ENCODE measurements at regions not wholly inside any gene's neighbourhood (a gene's known extent, or its start where the extent isn't known, plus 50 kb on each side); places are given as distances from the start of the nearest gene placed in this dataset.

DNA sequence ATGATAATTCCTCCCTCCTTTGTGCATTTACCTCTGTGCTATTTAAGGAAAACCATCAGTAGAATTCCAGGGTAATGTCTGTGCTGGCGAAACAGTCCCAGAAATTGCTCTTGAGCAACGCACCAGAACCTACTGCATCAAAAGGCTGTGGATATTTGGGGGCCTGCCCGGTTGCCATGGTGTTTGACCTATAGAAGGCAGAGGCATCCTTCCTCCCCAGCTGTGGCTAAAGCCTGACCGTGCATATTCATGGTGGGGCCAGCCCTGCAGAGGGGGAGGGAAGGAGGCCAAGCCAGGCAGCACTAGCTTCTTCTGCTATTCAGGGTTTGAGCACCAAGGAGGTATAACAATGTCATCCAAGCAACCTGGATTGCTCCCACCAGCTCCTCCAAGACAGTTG, 215.0 kb upstream of the E2F8 start:
- H3K4me3 ChIP-seq (ENCODE audit: low read depth, low read length) = no peak overlapping the region
- TF ChIP-seq CTCF (IDR thresholded peaks at IDR 0.05; ENCODE audit: insufficient read depth, low read length, severe bottlenecking) = no peak
- H3K36me3 ChIP-seq (ENCODE audit: control insufficient read depth, insufficient read depth, low read length) = no peaks in the 10 kb centered on the region
- no peak for DNase-seq (ENCODE audit: low read depth)
- peaks cover 6% of the 10 kb centered on the region for H3K27me3 ChIP-seq (ENCODE audit: control insufficient read depth, insufficient read depth, low read length)
- no peak for FAIRE-seq

- Histone ChIP-seq H3K27me3 (ENCODE audit: control insufficient read depth, insufficient read depth, low read length) (peaks cover 8% of the 10 kb centered on the region), H3K36me3 (ENCODE audit: control insufficient read depth, insufficient read depth, low read length) (no peaks in the 10 kb centered on the region), H3K4me3 (ENCODE audit: low read depth, low read length) (no peak overlapping the region)
- no peak for TF ChIP-seq CTCF (IDR thresholded peaks at IDR 0.05; ENCODE audit: insufficient read depth, low read length, severe bottlenecking)
- peak; percentile 83 for DNase-seq (ENCODE audit: low read depth)
- FAIRE-seq = peak; percentile 64
These were observed 213.0 kb upstream of the E2F8 start for GRCh38 chr11:19453651-19454257.

DNA sequence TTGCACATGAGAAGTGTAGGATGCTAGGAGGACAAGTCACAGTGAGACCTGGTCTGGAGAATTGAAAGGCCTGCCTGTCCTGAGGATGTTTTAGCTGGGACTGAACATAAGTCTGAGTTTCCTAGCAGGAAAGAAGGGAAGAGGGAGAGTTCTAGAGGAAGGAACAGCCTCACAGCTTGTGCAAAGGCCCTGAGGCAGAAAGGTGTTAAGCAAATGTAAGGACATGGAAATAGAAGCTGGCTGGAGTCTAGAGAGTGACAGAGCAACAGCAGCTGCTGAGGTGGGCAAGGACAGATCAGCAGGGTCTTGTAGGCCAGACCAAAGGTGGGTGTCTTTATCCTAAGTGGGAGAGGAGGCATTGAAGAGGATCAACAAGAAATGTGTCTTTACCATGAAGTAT, 210.9 kb upstream of the E2F8 start:
- DNase-seq (ENCODE audit: low read depth) (no peak), FAIRE-seq (no peak)
- Histone ChIP-seq H3K36me3 (ENCODE audit: control insufficient read depth, insufficient read depth, low read length) (no peaks in the 10 kb centered on the region), H3K27me3 (ENCODE audit: control insufficient read depth, insufficient read depth, low read length) (peaks cover 8% of the 10 kb centered on the region), H3K4me3 (ENCODE audit: low read depth, low read length) (no peak overlapping the region)
- TF ChIP-seq CTCF (IDR thresholded peaks at IDR 0.05; ENCODE audit: insufficient read depth, low read length, severe bottlenecking) = no peak

DNA sequence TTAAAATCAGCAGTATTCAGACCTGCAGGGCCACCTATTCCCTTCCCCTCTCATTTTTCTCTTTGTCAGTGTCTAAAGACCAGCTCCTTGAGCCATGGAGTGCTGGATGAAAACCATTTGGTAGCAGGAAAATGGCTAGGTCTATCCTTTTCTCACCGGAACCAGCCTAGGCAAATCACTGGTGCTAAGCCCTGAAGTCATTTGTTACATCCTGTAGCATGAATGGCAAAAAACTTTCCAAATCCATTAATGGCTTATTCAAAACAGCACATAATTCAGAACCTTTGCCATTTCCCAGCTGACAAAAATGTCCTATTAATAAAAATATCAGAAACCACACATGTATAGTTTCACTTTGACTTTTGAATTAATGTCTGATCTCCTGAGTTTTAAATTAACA, 209.5 kb upstream of the E2F8 start:
- Histone ChIP-seq H3K4me3 (ENCODE audit: low read depth, low read length) (no peak overlapping the region), H3K36me3 (ENCODE audit: control insufficient read depth, insufficient read depth, low read length) (no peaks in the 10 kb centered on the region), H3K27me3 (ENCODE audit: control insufficient read depth, insufficient read depth, low read length) (peaks cover 8% of the 10 kb centered on the region)
- DNase-seq (ENCODE audit: low read depth) (no peak), FAIRE-seq (no peak)
- no peak for TF ChIP-seq CTCF (IDR thresholded peaks at IDR 0.05; ENCODE audit: insufficient read depth, low read length, severe bottlenecking)

DNA sequence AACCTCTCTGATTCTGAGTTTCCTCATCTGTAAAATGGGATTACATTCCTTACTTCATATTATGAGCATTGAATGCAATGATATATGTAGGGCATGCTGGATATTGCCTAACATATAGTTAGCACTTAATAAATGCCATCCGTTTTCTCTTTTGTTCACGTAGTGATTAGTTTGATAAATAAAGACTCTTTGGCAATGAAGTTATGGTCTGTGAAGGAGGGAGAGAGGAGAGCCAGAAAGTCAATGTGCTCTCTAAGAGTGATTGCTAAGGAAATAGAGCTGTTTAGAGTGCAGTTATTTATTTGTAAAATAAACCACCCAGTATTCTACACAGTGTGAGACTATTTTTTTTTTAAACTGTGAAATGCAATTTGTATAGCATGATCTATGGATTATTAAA, 207.9 kb upstream of the E2F8 start:
- Histone ChIP-seq H3K36me3 (ENCODE audit: control insufficient read depth, insufficient read depth, low read length) (no peaks in the 10 kb centered on the region), H3K4me3 (ENCODE audit: low read depth, low read length) (no peak overlapping the region), H3K27me3 (ENCODE audit: control insufficient read depth, insufficient read depth, low read length) (peaks cover 8% of the 10 kb centered on the region)
- FAIRE-seq (no peak), DNase-seq (ENCODE audit: low read depth) (no peak)
- no peak for TF ChIP-seq CTCF (IDR thresholded peaks at IDR 0.05; ENCODE audit: insufficient read depth, low read length, severe bottlenecking)

GRCh38 chr11:19447150-19447566, 206.4 kb upstream of the E2F8 start:
- FAIRE-seq = no peak
- Histone ChIP-seq H3K4me3 (ENCODE audit: low read depth, low read length) (no peak overlapping the region), H3K36me3 (ENCODE audit: control insufficient read depth, insufficient read depth, low read length) (no peaks in the 10 kb centered on the region), H3K27me3 (ENCODE audit: control insufficient read depth, insufficient read depth, low read length) (peaks cover 11% of the 10 kb centered on the region)
- DNase-seq (ENCODE audit: low read depth) = peak; percentile 62
- TF ChIP-seq CTCF (IDR thresholded peaks at IDR 0.05; ENCODE audit: insufficient read depth, low read length, severe bottlenecking) = no peak
